SU-DHL-6 (cell line): ENCODE measurements at regions not wholly inside any gene's neighbourhood (a gene's known extent, or its start where the extent isn't known, plus 50 kb on each side); places are given as distances from the start of the nearest gene placed in this dataset.

Experiments used
- H2AFZ ChIP-seq: fragments of 200-600 bp; sonication (generic); 2 replicates; pipeline ENCODE4 v1.6.1; 2014; ENCODE audit warnings: low read depth, mild to moderate bottlenecking, moderate library complexity, mixed read lengths, antibody characterized with exemption, low read length; ENCODE audit not compliant: severe bottlenecking
- H3F3A ChIP-seq: fragments of 200-600 bp; shearing (Covaris generic); 2 replicates; pipeline ENCODE4 v1.6.0; 2016; ENCODE audit warnings: antibody characterized with exemption, mild to moderate bottlenecking; ENCODE audit not compliant: insufficient read depth
- H3K27ac ChIP-seq: fragments of 200-600 bp; sonication (generic); 2 replicates; pipeline ENCODE4 v1.5.1; 2016; ENCODE audit warnings: low read depth, mild to moderate bottlenecking, low read length, moderate library complexity, mixed read lengths
- H3K27me3 ChIP-seq: fragments of 200-600 bp; sonication (generic), shearing (Covaris generic); 2 replicates; pipeline ENCODE4 v1.6.0; 2014; ENCODE audit warnings: mild to moderate bottlenecking, low read length
- H3K36me3 ChIP-seq: fragments of 200-600 bp; sonication (generic); 2 replicates; pipeline ENCODE4 v1.6.1; 2014; ENCODE audit warnings: mild to moderate bottlenecking, low read length, mixed read lengths
- H3K4me2 ChIP-seq: fragments of 300-600, 200-600 bp; shearing (Covaris generic), sonication (generic); 2 replicates; pipeline ENCODE4 v1.6.0; 2014; ENCODE audit warnings: low read length, low read depth, mild to moderate bottlenecking; ENCODE audit not compliant: poor library complexity, severe bottlenecking
- H3K4me3 ChIP-seq: fragments of 200-600 bp; sonication (generic); 2 replicates; pipeline ENCODE4 v1.5.1; 2014; ENCODE audit warnings: antibody characterized with exemption, low read length, mild to moderate bottlenecking, mixed read lengths; ENCODE audit not compliant: insufficient read depth, poor library complexity, severe bottlenecking
- H3K79me2 ChIP-seq: fragments of 200-600 bp; sonication (generic); 2 replicates; pipeline ENCODE4 v1.6.1; 2014; ENCODE audit warnings: mild to moderate bottlenecking, low read length, moderate library complexity; ENCODE audit not compliant: insufficient read depth
- H3K9ac ChIP-seq: fragments of 200-600 bp; sonication (generic); 2 replicates; pipeline ENCODE4 v1.7.0; 2014; ENCODE audit warnings: mild to moderate bottlenecking, low read length
- H3K9me2 ChIP-seq: fragments of 200-600 bp; sonication (generic); replicated peaks from 2 replicates; pipeline ENCODE4 v1.6.1; 2014; ENCODE audit warnings: low read length; ENCODE audit not compliant: insufficient read depth
- H3K9me3 ChIP-seq: fragments of 200-600 bp; sonication (generic); 2 replicates; pipeline ENCODE4 v1.6.1; 2014; ENCODE audit warnings: low read length, mixed read lengths; ENCODE audit not compliant: insufficient read depth
- H4K20me1 ChIP-seq: fragments of 200-600 bp; sonication (generic); 2 replicates; pipeline ENCODE4 v1.6.1; 2014; ENCODE audit warnings: low read depth, mild to moderate bottlenecking, antibody characterized with exemption, low read length, moderate library complexity, mixed read lengths
- EZH2phosphoT487 ChIP-seq: fragments of 200-600 bp; sonication (generic), shearing (Covaris generic); conservative IDR thresholded peaks from 2 replicates; pipeline ENCODE4 v1.6.1; 2018; ENCODE audit warnings: mild to moderate bottlenecking, antibody characterized with exemption, low read length, moderate library complexity, mixed read lengths
- TF ChIP-seq, protein P1 (sequence below): fragments of 200-600 bp; sonication (generic); IDR thresholded peaks from one replicate; pipeline ENCODE4 v1.5.1; 2017; ENCODE audit warnings: antibody characterized with exemption, mild to moderate bottlenecking, low read length, moderate library complexity; ENCODE audit not compliant: insufficient read depth, poor library complexity, severe bottlenecking

DNA sequence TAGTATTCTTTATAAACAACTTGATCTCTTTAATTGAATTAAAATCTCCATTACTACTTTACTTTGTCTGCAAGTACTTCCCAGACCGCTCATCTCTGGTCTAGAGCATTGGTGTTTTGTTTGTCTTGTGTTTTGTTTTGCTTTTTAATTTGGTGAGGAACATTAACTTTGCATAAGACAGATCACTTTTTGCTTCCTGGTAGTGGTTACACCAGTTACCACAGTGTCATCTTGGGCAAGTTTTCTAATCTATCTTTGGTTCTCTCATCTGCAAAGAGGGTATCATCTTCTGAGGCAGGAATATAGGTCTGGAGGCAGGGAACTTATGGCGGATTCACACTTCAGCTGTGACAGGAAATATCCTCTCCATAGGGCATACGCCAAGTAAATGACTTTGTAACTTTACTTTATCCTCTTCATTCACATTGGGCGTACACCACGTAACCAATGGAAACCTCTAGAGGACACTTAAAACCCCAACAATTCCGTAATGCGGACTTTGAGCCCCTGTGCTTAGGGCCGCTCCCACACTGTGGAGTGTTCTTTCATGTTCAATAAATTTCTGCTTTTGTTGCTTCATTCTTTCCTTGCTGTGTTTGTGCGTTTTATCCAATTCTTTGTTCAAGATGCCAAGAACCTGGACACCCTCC is 83.2 kb upstream of the JAZF1 start:
- H3K9me2 ChIP-seq = no peaks in the 10 kb centered on the region
- no peaks in the 10 kb centered on the region for H3K36me3 ChIP-seq
- no peaks in the 10 kb centered on the region for H4K20me1 ChIP-seq
- H3K9me3 ChIP-seq = no peaks in the 10 kb centered on the region
- TF ChIP-seq, protein P1, sequence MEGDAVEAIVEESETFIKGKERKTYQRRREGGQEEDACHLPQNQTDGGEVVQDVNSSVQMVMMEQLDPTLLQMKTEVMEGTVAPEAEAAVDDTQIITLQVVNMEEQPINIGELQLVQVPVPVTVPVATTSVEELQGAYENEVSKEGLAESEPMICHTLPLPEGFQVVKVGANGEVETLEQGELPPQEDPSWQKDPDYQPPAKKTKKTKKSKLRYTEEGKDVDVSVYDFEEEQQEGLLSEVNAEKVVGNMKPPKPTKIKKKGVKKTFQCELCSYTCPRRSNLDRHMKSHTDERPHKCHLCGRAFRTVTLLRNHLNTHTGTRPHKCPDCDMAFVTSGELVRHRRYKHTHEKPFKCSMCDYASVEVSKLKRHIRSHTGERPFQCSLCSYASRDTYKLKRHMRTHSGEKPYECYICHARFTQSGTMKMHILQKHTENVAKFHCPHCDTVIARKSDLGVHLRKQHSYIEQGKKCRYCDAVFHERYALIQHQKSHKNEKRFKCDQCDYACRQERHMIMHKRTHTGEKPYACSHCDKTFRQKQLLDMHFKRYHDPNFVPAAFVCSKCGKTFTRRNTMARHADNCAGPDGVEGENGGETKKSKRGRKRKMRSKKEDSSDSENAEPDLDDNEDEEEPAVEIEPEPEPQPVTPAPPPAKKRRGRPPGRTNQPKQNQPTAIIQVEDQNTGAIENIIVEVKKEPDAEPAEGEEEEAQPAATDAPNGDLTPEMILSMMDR = no peak
- TF ChIP-seq EZH2phosphoT487 = no peak
- H3K27ac ChIP-seq = no peak overlapping the region
- no peak overlapping the region for H3K4me3 ChIP-seq
- no peak overlapping the region for H3K4me2 ChIP-seq
- H3K9ac ChIP-seq = no peak overlapping the region
- no peaks in the 10 kb centered on the region for H3K27me3 ChIP-seq
- H2AFZ ChIP-seq = no peak overlapping the region
- no peaks in the 10 kb centered on the region for H3K79me2 ChIP-seq
- no peaks in the 10 kb centered on the region for H3F3A ChIP-seq

DNA sequence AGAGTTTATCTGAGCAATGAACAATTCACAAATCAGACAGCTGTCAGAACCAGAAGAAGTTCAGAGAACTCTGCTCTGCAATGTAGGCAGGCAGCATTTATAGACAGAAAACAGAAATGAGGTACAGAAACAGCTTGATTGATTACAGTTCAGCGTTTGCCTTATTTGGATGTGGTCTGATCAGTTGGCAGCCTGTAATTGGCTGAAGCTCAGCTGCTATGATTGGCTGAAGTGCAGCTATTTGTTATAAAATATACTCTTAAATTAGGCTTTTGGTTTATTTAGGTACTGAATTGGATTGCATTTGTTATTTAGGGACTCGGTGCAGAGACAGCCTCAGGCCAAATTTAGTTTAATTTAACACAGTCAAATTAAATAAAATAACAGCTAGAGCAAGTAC is 85.8 kb upstream of the JAZF1 start:
- no peaks in the 10 kb centered on the region for H3F3A ChIP-seq
- H3K9me2 ChIP-seq = no peaks in the 10 kb centered on the region
- no peaks in the 10 kb centered on the region for H3K79me2 ChIP-seq
- no peak overlapping the region for H3K9ac ChIP-seq
- H3K36me3 ChIP-seq = no peaks in the 10 kb centered on the region
- no peak overlapping the region for H3K4me3 ChIP-seq
- no peak overlapping the region for H2AFZ ChIP-seq
- H4K20me1 ChIP-seq = no peaks in the 10 kb centered on the region
- H3K9me3 ChIP-seq = no peaks in the 10 kb centered on the region
- H3K27ac ChIP-seq = no peak overlapping the region
- TF ChIP-seq, protein P1 = no peak
- TF ChIP-seq EZH2phosphoT487 = no peak
- no peak overlapping the region for H3K4me2 ChIP-seq
- H3K27me3 ChIP-seq = no peaks in the 10 kb centered on the region

DNA sequence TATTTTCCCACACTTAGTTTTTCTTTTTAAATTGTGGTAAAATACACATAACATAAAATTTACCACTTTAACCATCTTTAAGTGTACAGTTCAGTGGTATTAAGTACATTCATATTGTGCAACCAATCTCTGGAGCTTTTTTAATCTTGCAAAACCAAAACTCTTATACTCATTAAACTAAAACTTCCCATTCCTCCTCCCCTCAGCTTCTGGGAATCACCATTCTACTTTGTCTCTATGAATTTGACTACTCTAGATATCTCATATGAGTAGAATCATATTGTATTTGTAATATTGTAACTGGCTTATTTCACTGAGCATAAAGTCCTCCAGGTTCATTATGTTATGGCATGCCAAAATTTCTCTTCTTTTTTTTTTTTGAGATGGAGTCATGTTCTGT is 86.4 kb upstream of the JAZF1 start:
- H2AFZ ChIP-seq = no peak overlapping the region
- H3K79me2 ChIP-seq = no peaks in the 10 kb centered on the region
- no peaks in the 10 kb centered on the region for H3F3A ChIP-seq
- no peak overlapping the region for H3K4me2 ChIP-seq
- H4K20me1 ChIP-seq = no peaks in the 10 kb centered on the region
- H3K4me3 ChIP-seq = no peak overlapping the region
- no peaks in the 10 kb centered on the region for H3K9me2 ChIP-seq
- H3K27ac ChIP-seq = no peak overlapping the region
- no peak overlapping the region for H3K9ac ChIP-seq
- no peaks in the 10 kb centered on the region for H3K9me3 ChIP-seq
- TF ChIP-seq EZH2phosphoT487 = no peak
- TF ChIP-seq, protein P1 = no peak
- H3K36me3 ChIP-seq = no peaks in the 10 kb centered on the region
- H3K27me3 ChIP-seq = no peaks in the 10 kb centered on the region
